HG03439 (cell line): ENCODE measurements at regions not wholly inside any gene's neighbourhood (a gene's known extent, or its start where the extent isn't known, plus 50 kb on each side); places are given as distances from the start of the nearest gene placed in this dataset.

ENCODE experiments used
- ATAC-seq: cut with Tn5 transposase; IDR thresholded peaks from one replicate; pipeline ENCODE4 v1.9.1; 2021; ENCODE audit warnings: mild to moderate bottlenecking, moderate library complexity; ENCODE audit not compliant: unreplicated experiment

GRCh38 chr2:222146488-222146887 lies 152.3 kb downstream of the PAX3 start:
- ATAC-seq, result no peak

DNA sequence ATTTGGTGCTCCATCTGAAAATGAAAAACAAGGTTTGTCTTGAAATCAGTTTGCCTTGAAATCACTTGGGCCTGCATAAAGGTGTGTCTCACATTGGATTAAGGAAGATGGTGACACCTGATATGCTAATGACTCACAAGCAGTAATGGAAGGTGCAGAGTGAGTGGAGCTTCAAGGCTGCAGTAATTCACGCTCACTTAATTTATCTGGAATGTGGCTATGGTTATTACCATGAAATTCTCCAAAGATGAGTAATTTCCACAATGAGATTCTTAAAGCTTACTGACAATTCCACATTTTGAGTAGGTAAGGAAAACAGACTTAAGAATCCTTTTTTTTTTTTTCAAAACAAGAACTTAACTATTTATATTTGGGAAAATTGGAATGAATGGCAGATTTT lies 156.8 kb downstream of the PAX3 start:
- ATAC-seq, result no peak

GRCh38 chr2:222136106-222136630 lies 162.6 kb downstream of the PAX3 start:
- ATAC-seq, result no peak

DNA sequence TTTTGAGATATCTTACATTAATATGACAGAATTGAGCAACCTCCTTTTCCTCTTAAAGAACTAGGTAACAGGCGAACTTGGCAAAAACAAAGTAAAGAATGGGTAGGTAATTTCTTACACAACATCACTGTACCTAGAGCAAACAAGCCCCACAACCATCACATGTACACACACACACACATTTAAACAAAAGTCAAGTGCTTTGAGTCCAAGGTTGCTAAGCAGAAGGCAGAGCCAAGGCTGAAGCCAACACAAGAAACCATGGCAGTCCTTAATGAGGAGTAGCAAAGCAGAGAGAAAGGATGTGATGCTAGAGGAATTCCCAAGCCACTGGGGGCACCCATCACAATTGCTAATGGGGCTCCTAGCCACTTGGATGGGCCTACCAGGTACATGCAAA lies 164.1 kb downstream of the PAX3 start:
- ATAC-seq, result no peak

- no peak for ATAC-seq
Observed at GRCh38 chr2:222133897-222134296, 164.9 kb downstream of the PAX3 start.

- ATAC-seq, result no peak
Observed at GRCh38 chr2:222130855-222131254, 167.9 kb downstream of the PAX3 start.

GRCh38 chr2:222127660-222128059 lies 171.1 kb downstream of the PAX3 start:
- no peak for ATAC-seq

GRCh38 chr2:222120933-222121332 lies 177.9 kb downstream of the PAX3 start:
- ATAC-seq, result no peak

- ATAC-seq, result no peak
Observed at GRCh38 chr2:222115296-222115695, 183.5 kb downstream of the PAX3 start.

DNA sequence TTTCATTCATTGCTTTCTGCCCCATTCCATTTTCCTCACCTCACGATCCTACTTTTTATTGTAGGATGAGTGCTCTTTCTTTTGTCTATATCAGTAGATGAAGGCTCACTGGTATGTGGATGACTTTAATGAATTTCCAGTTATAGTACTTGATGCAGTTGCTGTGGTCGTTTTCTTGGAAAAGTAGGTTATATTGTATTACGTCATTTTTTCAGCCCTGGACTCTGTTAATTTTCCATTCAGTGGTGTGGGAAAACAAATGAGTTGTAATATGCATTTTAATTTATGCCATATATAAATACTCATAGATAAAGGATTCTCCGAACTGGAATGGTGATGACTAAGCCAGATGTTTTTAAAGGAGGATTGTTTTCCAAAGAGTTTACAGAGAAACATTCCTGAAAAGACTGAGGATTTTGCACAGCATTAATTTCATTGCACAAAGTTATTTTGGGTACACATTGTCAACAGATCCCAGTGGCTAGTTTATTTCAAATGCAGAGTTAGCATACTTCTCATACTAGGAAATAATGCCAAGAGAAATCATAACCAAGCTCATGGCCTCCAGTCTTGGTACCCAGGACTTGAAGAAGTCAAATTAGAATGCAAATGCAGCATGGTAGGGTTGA lies 189.7 kb downstream of the PAX3 start:
- ATAC-seq, result no peak

GRCh38 chr2:222108497-222108896 lies 190.3 kb downstream of the PAX3 start:
- no peak for ATAC-seq

GRCh38 chr2:222105046-222105445 lies 193.8 kb downstream of the PAX3 start:
- no peak for ATAC-seq

- ATAC-seq, result no peak
Observed at GRCh38 chr2:222102575-222103349, 196.0 kb downstream of the PAX3 start.

- no peak for ATAC-seq
Observed at GRCh38 chr2:222100704-222101699, 197.8 kb downstream of the PAX3 start.

DNA sequence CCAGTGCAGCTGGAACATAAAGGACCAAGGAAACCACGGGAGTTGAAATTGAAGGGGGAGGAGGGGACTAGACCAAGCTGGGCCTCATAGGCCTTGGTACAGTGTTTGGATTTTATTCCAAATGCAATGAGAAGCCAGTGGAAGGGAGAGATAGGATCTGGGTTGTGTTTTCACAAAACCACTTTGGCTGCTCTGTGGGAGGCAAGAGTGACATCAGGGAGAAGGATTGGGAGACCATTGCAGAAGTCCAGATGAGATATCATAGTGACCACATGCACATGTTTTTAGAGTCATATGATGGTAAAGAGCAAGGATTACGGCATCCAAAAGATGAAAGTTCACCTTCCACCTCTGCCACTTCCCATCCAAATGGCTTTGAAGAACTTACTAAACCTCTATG lies 210.2 kb downstream of the PAX3 start:
- ATAC-seq, result no peak

- no peak for ATAC-seq
Observed at GRCh38 chr2:222087998-222088397, 210.8 kb downstream of the PAX3 start.

- ATAC-seq, result no peak
Observed at GRCh38 chr2:222082201-222082600, 216.6 kb downstream of the PAX3 start.

GRCh38 chr2:222080141-222080540 lies 218.7 kb downstream of the PAX3 start:
- ATAC-seq, result no peak

DNA sequence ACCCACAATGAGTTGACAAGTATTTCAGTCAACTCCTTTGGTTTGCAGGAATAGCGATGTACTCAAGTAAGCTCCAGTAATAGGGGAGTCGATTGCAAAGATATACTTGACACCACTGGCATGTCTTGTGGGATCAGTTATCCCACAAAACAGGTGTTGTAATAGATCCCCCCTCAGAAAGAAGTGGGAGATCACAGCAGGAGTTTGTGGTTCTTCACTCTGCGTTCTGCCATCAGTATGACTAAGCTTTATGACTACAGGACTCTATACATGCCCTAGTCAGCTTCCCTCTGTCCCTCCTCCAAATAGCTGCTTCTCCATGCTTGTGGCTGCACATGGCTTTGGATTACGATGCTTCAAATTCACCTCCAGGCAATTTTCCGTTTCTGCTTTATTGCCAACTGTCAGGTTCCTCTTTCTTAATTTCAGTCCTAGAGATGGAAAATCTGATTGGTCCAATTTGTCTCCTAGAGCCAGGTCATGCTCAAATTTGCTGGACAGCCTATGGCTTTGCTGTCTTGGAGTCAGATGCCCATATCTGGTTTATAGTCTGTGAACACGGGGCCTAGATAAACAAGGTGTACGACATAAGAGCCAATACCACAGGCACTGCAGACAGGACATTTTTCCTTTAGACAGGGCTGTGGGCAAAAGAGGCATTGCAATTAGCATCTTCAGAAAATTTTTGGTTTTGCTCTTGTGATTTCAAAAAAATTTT lies 221.7 kb downstream of the PAX3 start:
- no peak for ATAC-seq

GRCh38 chr2:222074674-222075073 lies 224.1 kb downstream of the PAX3 start:
- no peak for ATAC-seq

- no peak for ATAC-seq
Observed at GRCh38 chr2:222071911-222072310, 226.9 kb downstream of the PAX3 start.
